Fibroblast of the aortic adventitia (primary cell): ENCODE measurements at regions not wholly inside any gene's neighbourhood (a gene's known extent, or its start where the extent isn't known, plus 50 kb on each side); places are given as distances from the start of the nearest gene placed in this dataset.
A peak's percentile ranks its signal among the peaks of the same experiment; 100 is the strongest.

ENCODE experiments used
- DNase-seq: peaks from one replicate; pipeline ENCODE4 v3.0.0-alpha.2; 2010; ENCODE audit warnings: low read depth
- H3K4me3 ChIP-seq: 2 replicates; pipeline ENCODE4 v1.5.1; 2011; ENCODE audit warnings: low read depth, mild to moderate bottlenecking, control low read depth, low read length, moderate library complexity
- TF ChIP-seq, protein P1 (sequence below): IDR thresholded peaks from 2 replicates; pipeline ENCODE4 v1.5.1; 2011; ENCODE audit warnings: mild to moderate bottlenecking, low read length, control low read depth, inconsistent platforms; ENCODE audit not compliant: insufficient read depth

GRCh38 chr12:60333461-60333860 lies 737.6 kb downstream of the SLC16A7 start:
- no peak overlapping the region for H3K4me3 ChIP-seq
- TF ChIP-seq, protein P1, sequence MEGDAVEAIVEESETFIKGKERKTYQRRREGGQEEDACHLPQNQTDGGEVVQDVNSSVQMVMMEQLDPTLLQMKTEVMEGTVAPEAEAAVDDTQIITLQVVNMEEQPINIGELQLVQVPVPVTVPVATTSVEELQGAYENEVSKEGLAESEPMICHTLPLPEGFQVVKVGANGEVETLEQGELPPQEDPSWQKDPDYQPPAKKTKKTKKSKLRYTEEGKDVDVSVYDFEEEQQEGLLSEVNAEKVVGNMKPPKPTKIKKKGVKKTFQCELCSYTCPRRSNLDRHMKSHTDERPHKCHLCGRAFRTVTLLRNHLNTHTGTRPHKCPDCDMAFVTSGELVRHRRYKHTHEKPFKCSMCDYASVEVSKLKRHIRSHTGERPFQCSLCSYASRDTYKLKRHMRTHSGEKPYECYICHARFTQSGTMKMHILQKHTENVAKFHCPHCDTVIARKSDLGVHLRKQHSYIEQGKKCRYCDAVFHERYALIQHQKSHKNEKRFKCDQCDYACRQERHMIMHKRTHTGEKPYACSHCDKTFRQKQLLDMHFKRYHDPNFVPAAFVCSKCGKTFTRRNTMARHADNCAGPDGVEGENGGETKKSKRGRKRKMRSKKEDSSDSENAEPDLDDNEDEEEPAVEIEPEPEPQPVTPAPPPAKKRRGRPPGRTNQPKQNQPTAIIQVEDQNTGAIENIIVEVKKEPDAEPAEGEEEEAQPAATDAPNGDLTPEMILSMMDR = no peak
- DNase-seq = peak; percentile 16

DNA sequence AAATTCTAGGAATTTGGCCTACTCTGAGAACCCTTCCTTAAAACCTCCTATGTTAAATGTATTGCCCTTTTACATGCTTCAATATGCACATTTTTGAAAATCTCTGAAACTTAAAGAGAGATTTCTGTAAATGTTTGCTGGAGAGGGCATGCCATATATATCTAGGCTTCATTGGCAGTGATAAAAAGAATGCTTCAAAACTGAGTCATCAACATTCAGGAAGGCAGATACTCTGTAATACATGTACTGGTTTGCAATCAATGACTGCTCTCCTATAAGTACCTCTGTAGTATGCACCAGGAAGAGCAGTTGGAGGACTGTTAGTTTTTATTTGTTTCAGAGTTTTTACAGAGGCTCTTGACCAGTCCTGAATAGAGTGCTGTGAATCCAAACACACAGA lies 739.9 kb downstream of the SLC16A7 start:
- H3K4me3 ChIP-seq = no peak overlapping the region
- peak; percentile 62 for DNase-seq
- TF ChIP-seq, protein P1 = no peak

- TF ChIP-seq, protein P1 = no peak
- DNase-seq = no peak
- no peak overlapping the region for H3K4me3 ChIP-seq
Measured at GRCh38 chr12:60337839-60338549, 742.2 kb downstream of the SLC16A7 start.

GRCh38 chr12:60345442-60345841 lies 749.6 kb downstream of the SLC16A7 start:
- DNase-seq = no peak
- no peak overlapping the region for H3K4me3 ChIP-seq
- TF ChIP-seq, protein P1 = no peak

GRCh38 chr12:60349232-60349978 lies 753.6 kb downstream of the SLC16A7 start:
- DNase-seq = no peak
- TF ChIP-seq, protein P1 = no peak
- H3K4me3 ChIP-seq = no peak overlapping the region

DNA sequence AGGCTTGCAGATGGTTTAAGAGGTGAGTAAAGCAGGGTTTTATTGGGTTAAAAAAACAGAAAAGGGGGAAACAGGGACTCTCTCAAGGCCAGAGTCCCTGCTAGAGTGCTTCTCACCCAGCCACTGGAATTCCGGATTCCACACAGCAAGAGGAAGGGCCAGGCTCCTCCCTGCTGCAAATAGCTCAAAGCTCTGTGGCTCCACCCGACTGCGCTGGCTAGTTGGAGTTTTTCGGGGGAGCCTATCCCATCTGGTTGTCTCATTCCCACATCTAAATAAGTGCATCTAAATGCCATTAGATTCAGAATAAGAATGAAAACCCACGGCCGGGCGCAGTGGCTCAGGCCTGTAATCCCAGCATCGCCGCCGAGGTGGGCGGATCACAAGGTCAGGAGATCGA lies 791.5 kb downstream of the SLC16A7 start:
- DNase-seq = no peak
- TF ChIP-seq, protein P1 = no peak
- H3K4me3 ChIP-seq = no peak overlapping the region
